ENCODE measurements at regions not wholly inside any gene's neighbourhood (a gene's known extent, or its start where the extent isn't known, plus 50 kb on each side); places are given as distances from the start of the nearest gene placed in this dataset.

DNA sequence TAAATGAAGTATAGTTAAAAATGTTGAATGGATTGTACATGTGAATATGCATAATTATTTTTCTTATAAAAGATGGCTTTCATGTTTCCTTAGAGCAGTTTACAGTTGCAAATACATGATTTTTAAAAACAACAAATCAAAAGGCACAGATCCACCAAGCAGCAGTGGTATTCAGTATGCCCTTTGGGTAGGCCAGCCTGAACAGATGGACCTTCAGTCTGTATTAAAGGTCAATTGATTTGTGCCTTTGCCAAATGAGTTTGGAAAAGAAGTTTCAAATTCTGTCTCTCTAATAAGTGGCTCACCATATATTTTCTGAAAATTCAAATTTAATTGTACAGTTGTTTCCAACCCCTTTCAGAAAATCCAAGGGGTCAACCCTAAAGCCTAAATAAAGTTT lies 477.1 kb downstream of the NSUN3 start:
- TF ChIP-seq, protein P1, sequence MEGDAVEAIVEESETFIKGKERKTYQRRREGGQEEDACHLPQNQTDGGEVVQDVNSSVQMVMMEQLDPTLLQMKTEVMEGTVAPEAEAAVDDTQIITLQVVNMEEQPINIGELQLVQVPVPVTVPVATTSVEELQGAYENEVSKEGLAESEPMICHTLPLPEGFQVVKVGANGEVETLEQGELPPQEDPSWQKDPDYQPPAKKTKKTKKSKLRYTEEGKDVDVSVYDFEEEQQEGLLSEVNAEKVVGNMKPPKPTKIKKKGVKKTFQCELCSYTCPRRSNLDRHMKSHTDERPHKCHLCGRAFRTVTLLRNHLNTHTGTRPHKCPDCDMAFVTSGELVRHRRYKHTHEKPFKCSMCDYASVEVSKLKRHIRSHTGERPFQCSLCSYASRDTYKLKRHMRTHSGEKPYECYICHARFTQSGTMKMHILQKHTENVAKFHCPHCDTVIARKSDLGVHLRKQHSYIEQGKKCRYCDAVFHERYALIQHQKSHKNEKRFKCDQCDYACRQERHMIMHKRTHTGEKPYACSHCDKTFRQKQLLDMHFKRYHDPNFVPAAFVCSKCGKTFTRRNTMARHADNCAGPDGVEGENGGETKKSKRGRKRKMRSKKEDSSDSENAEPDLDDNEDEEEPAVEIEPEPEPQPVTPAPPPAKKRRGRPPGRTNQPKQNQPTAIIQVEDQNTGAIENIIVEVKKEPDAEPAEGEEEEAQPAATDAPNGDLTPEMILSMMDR (conservative IDR thresholded peaks at IDR 0.05; ENCODE audit: low read depth, low read length) = no peak
- no peak for TF ChIP-seq EZH2 (IDR thresholded peaks at IDR 0.05; ENCODE audit: low read length, unreplicated experiment)

All from PC-3 (cell line).